H1 (cell line): ENCODE measurements at regions not wholly inside any gene's neighbourhood (a gene's known extent, or its start where the extent isn't known, plus 50 kb on each side); places are given as distances from the start of the nearest gene placed in this dataset.

ENCODE experiments used
- CREB1 ChIP-seq: IDR thresholded peaks from 2 replicates; pipeline ENCODE4 v1.6.1; 2012; ENCODE audit warnings: inconsistent platforms
- RBBP5 ChIP-seq: IDR thresholded peaks from 2 replicates; pipeline ENCODE4 v1.7.1; 2012; ENCODE audit warnings: low read depth, mild to moderate bottlenecking, inconsistent platforms, low read length, moderate library complexity, borderline replicate concordance
- RFX5 ChIP-seq: IDR thresholded peaks from 2 replicates; pipeline ENCODE4 v1.6.1; 2011; ENCODE audit warnings: low read depth, low read length, improper control_type of control experiment, borderline replicate concordance
- TAF7 ChIP-seq: optimal IDR thresholded peaks from 2 replicates; pipeline ENCODE3; 2011; ENCODE audit warnings: low read depth, mild to moderate bottlenecking, inconsistent platforms, low read length, moderate library complexity, borderline replicate concordance

- no peak for TF ChIP-seq TAF7
- TF ChIP-seq CREB1 = no peak
- no peak for TF ChIP-seq RFX5
- TF ChIP-seq RBBP5 = no peak
- TF ChIP-seq, all 59 proteins: peak for 2
Measured at GRCh38 chr20:53711333-53712211, 117.9 kb upstream of the ZNF217 start (continued).
